ENCODE measurements at regions not wholly inside any gene's neighbourhood (a gene's known extent, or its start where the extent isn't known, plus 50 kb on each side); places are given as distances from the start of the nearest gene placed in this dataset.

GRCh38 chr18:60872434-60872833 is 460.8 kb upstream of the CDH20 start:
- no peak overlapping the region for H3K4me3 ChIP-seq (ENCODE audit: severe bottlenecking)
- no peak for DNase-seq (ENCODE audit: low spot score)
- no peaks in the 10 kb centered on the region for H3K36me3 ChIP-seq (ENCODE audit: low read depth)
- TF ChIP-seq CTCF (IDR thresholded peaks at IDR 0.05; ENCODE audit: poor library complexity, severe bottlenecking) = no peak
- H3K4me1 ChIP-seq (ENCODE audit: insufficient read depth, poor library complexity, severe bottlenecking) = no peaks in the 10 kb centered on the region
- H3K27ac ChIP-seq (ENCODE audit: poor library complexity, severe bottlenecking) = no peak overlapping the region
- ATAC-seq (ENCODE audit: low read depth) = no peak
- no peaks in the 10 kb centered on the region for H3K27me3 ChIP-seq (ENCODE audit: insufficient read depth, poor library complexity, severe bottlenecking)
- H3K9me3 ChIP-seq (ENCODE audit: severe bottlenecking) = no peaks in the 10 kb centered on the region

DNA sequence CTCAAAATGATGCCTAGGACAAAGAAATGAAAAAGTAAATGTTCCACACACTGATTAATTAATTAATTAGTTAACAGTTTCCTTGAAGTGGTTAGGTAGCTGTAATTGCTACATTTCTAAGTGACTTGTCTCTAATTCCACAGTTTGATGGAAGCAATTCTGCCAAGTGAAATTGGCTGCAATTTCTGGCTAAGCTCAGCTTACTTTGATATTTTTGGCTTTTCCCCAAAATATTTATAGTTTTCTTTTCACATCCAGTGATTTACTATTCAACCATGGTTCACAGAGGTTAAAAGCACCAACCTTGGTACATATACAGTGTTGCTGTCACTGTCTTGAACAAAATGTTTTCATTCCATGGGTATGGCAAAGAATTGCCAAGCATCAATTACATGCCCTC is 459.5 kb upstream of the CDH20 start:
- no peaks in the 10 kb centered on the region for H3K27me3 ChIP-seq (ENCODE audit: insufficient read depth, poor library complexity, severe bottlenecking)
- no peak overlapping the region for H3K27ac ChIP-seq (ENCODE audit: poor library complexity, severe bottlenecking)
- no peak for TF ChIP-seq CTCF (IDR thresholded peaks at IDR 0.05; ENCODE audit: poor library complexity, severe bottlenecking)
- ATAC-seq (ENCODE audit: low read depth) = no peak
- H3K4me1 ChIP-seq (ENCODE audit: insufficient read depth, poor library complexity, severe bottlenecking) = no peaks in the 10 kb centered on the region
- no peak for DNase-seq (ENCODE audit: low spot score)
- H3K36me3 ChIP-seq (ENCODE audit: low read depth) = no peaks in the 10 kb centered on the region
- no peaks in the 10 kb centered on the region for H3K9me3 ChIP-seq (ENCODE audit: severe bottlenecking)
- H3K4me3 ChIP-seq (ENCODE audit: severe bottlenecking) = no peak overlapping the region

DNA sequence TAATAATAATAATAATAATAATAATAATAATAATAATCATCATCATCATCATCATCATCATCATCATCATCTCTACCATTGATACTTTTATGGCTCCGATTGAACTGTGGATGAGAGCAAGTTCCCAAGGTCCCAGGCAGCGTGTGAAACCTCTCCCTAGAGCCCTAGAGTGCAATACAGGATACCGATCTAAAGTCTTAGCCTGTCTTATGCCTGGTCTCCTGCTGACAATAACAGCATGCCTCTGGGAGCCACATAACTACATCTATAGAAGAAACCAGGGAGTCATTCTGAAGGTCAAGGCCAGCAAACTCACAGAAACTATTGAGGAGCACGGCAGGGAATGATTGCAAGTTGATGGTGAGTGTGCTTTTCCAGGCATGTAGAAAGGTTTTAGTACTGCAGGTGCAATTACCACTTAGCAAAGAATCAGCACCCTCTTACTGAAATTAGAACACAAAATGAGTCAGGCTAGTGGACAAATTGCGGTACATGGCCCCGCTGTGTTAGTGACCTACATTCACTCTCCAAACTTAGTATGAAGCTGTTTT is 457.2 kb upstream of the CDH20 start:
- no peak for TF ChIP-seq CTCF (IDR thresholded peaks at IDR 0.05; ENCODE audit: poor library complexity, severe bottlenecking)
- no peak for DNase-seq (ENCODE audit: low spot score)
- Histone ChIP-seq H3K9me3 (ENCODE audit: severe bottlenecking) (no peaks in the 10 kb centered on the region), H3K27me3 (ENCODE audit: insufficient read depth, poor library complexity, severe bottlenecking) (no peaks in the 10 kb centered on the region), H3K36me3 (ENCODE audit: low read depth) (no peaks in the 10 kb centered on the region), H3K27ac (ENCODE audit: poor library complexity, severe bottlenecking) (no peak overlapping the region), H3K4me1 (ENCODE audit: insufficient read depth, poor library complexity, severe bottlenecking) (no peaks in the 10 kb centered on the region), H3K4me3 (ENCODE audit: severe bottlenecking) (no peak overlapping the region)
- no peak for ATAC-seq (ENCODE audit: low read depth)

DNA sequence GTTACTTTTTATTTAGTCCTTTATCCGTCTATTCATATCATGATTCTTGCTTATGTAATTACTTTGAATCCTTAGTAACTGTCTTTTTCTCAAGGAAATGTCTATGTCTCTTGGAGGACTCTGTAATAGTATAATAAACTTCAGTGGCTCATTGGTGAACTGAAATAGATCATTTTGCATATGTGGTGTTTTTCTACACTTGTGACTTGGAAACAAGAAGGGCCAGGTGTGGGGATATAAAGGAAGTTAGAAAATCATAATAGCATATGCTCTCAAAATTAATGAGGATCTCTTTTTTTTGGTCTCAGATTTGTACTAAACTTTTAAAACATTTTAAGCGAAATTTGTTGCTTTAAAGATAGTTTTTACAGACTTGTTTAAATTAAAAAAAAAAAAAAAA is 453.0 kb upstream of the CDH20 start:
- DNase-seq (ENCODE audit: low spot score) = no peak
- Histone ChIP-seq H3K4me3 (ENCODE audit: severe bottlenecking) (no peak overlapping the region), H3K27ac (ENCODE audit: poor library complexity, severe bottlenecking) (no peak overlapping the region), H3K36me3 (ENCODE audit: low read depth) (no peaks in the 10 kb centered on the region), H3K4me1 (ENCODE audit: insufficient read depth, poor library complexity, severe bottlenecking) (no peaks in the 10 kb centered on the region), H3K27me3 (ENCODE audit: insufficient read depth, poor library complexity, severe bottlenecking) (no peaks in the 10 kb centered on the region), H3K9me3 (ENCODE audit: severe bottlenecking) (no peaks in the 10 kb centered on the region)
- TF ChIP-seq CTCF (IDR thresholded peaks at IDR 0.05; ENCODE audit: poor library complexity, severe bottlenecking) = no peak
- no peak for ATAC-seq (ENCODE audit: low read depth)

GRCh38 chr18:60883587-60883986 is 449.6 kb upstream of the CDH20 start:
- no peaks in the 10 kb centered on the region for H3K36me3 ChIP-seq (ENCODE audit: low read depth)
- ATAC-seq (ENCODE audit: low read depth) = no peak
- no peak for DNase-seq (ENCODE audit: low spot score)
- H3K9me3 ChIP-seq (ENCODE audit: severe bottlenecking) = no peaks in the 10 kb centered on the region
- no peaks in the 10 kb centered on the region for H3K27me3 ChIP-seq (ENCODE audit: insufficient read depth, poor library complexity, severe bottlenecking)
- no peaks in the 10 kb centered on the region for H3K4me1 ChIP-seq (ENCODE audit: insufficient read depth, poor library complexity, severe bottlenecking)
- H3K27ac ChIP-seq (ENCODE audit: poor library complexity, severe bottlenecking) = no peak overlapping the region
- TF ChIP-seq CTCF (IDR thresholded peaks at IDR 0.05; ENCODE audit: poor library complexity, severe bottlenecking) = no peak
- no peak overlapping the region for H3K4me3 ChIP-seq (ENCODE audit: severe bottlenecking)
